Kidney glomerular epithelial cell (primary cell): ENCODE measurements at regions not wholly inside any gene's neighbourhood (a gene's known extent, or its start where the extent isn't known, plus 50 kb on each side); places are given as distances from the start of the nearest gene placed in this dataset.
"Not testable (repeated sequence)": the region's sequence is repeated elsewhere in the genome, so short reads cannot be mapped to it uniquely, and the experiment has no call there.

Experiments used
- DNase-seq: peaks from one replicate; lab custom pipeline; 2025; lab: John Stamatoyannopoulos, UW

- no peak for DNase-seq
These were observed 580.9 kb downstream of the SOX5 start for GRCh38 chr12:23368590-23368989.

GRCh38 chr12:23375621-23376020 lies 573.8 kb downstream of the SOX5 start:
- DNase-seq, result no peak

GRCh38 chr12:23376238-23376637 lies 573.2 kb downstream of the SOX5 start:
- no peak for DNase-seq

- no peak for DNase-seq
These were observed 568.9 kb downstream of the SOX5 start for GRCh38 chr12:23380419-23381100.

- not testable (repeated sequence) for DNase-seq
These were observed 560.6 kb downstream of the SOX5 start for GRCh38 chr12:23388898-23389297.

GRCh38 chr12:23389315-23389714 lies 560.2 kb downstream of the SOX5 start:
- DNase-seq, result not testable (repeated sequence)

- no peak for DNase-seq
These were observed 550.0 kb downstream of the SOX5 start for GRCh38 chr12:23399402-23399933.

- no peak for DNase-seq
These were observed 534.3 kb downstream of the SOX5 start for GRCh38 chr12:23415180-23415579.

- DNase-seq, result no peak
These were observed 527.9 kb downstream of the SOX5 start for GRCh38 chr12:23421556-23421955.

- DNase-seq, result no peak
These were observed 526.3 kb downstream of the SOX5 start for GRCh38 chr12:23423097-23423687.

GRCh38 chr12:23423796-23424195 lies 525.7 kb downstream of the SOX5 start:
- no peak for DNase-seq

- DNase-seq, result no peak
These were observed 524.8 kb downstream of the SOX5 start for GRCh38 chr12:23424685-23425084.

GRCh38 chr12:23426328-23426727 lies 523.1 kb downstream of the SOX5 start:
- no peak for DNase-seq

- DNase-seq, result no peak
These were observed 520.7 kb downstream of the SOX5 start for GRCh38 chr12:23428758-23429157.

- DNase-seq, result no peak
These were observed 518.5 kb downstream of the SOX5 start for GRCh38 chr12:23431006-23431405.

GRCh38 chr12:23433121-23433520 lies 516.3 kb downstream of the SOX5 start:
- no peak for DNase-seq

- DNase-seq, result no peak
These were observed 515.3 kb downstream of the SOX5 start for GRCh38 chr12:23434154-23434553.

GRCh38 chr12:23446746-23447145 lies 502.7 kb downstream of the SOX5 start:
- no peak for DNase-seq

- no peak for DNase-seq
These were observed 498.7 kb downstream of the SOX5 start for GRCh38 chr12:23450810-23451209.

GRCh38 chr12:23455283-23455682 lies 494.2 kb downstream of the SOX5 start:
- DNase-seq, result no peak

- DNase-seq, result no peak
These were observed 490.8 kb downstream of the SOX5 start for GRCh38 chr12:23458640-23459039.

- DNase-seq, result no peak
These were observed 486.9 kb downstream of the SOX5 start for GRCh38 chr12:23462546-23462945.

GRCh38 chr12:23463172-23463571 lies 486.3 kb downstream of the SOX5 start:
- no peak for DNase-seq
